ENCODE measurements at regions not wholly inside any gene's neighbourhood (a gene's known extent, or its start where the extent isn't known, plus 50 kb on each side); places are given as distances from the start of the nearest gene placed in this dataset.

- no peak for DNase-seq
Measured at GRCh38 chr18:24741321-24741720, 280.9 kb downstream of the HRH4 start.

DNA sequence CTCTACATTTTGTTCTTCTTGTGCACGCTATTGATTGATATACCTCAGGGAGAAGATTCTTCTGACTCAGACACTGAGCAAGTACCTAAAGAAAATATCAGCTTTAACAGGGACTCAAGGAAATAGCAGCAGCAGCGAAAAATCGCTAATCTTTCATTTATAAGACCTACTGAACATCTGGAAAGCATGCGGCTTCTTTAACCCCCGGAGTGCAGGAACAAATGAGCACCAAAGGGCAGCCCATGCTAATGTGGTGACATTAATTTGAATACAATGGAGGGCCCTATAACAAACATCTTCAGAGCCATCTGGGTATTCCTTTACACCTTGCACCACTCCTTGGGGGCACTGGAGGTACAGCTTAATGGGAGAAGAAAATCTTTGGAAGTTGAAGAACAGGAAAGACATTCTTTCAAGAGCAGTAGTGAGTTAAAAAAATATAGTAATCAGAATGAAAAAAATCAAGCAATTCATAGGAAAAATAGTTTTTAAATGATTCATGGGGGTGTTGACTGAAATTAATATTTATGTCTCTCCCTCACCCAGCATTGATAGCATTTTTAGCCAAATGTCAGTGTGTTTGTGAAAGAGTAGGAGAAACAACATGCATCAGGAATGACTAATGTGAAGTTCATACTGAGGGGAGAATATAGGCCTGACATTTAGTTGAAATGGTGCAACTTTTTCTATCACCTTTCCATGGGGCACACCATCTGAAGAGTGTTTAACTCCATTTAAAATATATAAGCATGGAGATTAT, 281.7 kb downstream of the HRH4 start:
- no peak for DNase-seq

- no peak for DNase-seq
Measured at GRCh38 chr18:24754583-24755253, 294.3 kb downstream of the HRH4 start.

GRCh38 chr18:24756385-24756784, 295.9 kb downstream of the HRH4 start:
- DNase-seq = no peak

DNA sequence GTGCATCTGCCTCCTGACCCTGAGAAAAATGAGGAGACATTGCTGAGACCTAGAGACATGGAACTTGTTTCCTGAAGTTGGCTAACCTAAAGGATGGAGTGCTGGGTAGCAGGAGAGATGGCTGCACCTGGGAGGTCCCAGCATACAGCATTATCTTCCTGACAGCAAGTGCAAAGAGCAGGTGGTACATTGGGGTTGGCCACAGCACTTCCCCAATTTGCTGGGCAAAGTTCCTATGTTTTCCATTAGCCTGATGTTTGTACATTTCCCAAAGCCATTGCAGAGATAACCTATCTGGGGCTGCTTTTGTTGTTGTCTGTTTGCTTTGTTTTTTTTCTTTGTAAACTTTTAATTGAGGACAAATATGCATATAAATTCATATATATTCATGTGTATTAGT, 296.7 kb downstream of the HRH4 start:
- DNase-seq = no peak

DNA sequence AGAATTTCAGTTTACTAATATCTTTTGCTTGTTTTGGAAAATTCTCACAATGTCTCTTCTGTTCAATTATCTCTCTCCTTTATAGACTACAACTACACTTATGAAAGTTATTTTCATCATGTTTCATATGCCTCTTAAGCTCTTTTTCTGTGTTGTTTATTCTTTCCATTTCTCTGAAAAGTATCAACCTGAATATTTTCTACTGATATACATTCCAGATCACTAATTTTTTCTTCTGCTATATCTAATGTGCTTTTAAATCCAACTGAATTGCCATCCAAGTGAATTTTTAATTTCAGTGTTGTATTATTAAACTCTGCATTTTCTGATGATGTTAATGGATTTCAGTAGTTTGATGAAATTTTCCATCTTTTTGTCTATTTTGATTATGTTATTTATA, 301.3 kb downstream of the HRH4 start:
- DNase-seq = no peak

DNA sequence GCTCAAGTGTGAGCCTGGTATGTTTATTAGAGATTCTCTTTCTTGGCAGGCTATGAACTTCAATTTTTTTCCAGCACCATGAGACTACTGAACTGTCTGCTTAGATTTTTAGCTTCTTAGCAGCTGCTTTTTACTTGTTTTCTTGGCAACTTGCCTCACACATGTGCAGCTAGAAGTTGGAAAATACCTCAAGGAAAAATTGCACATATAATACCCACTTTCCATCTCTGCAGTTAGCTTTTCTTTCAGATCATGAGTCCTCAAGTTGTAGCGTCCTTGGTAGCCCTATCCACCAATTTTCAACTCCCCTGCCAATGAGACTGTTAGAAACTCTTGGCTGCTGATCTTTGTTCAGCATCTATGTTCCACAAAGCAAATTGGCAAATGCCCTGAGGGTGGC, 302.1 kb downstream of the HRH4 start:
- no peak for DNase-seq

- DNase-seq = no peak
Measured at GRCh38 chr18:24763765-24764513, 303.5 kb downstream of the HRH4 start.

DNA sequence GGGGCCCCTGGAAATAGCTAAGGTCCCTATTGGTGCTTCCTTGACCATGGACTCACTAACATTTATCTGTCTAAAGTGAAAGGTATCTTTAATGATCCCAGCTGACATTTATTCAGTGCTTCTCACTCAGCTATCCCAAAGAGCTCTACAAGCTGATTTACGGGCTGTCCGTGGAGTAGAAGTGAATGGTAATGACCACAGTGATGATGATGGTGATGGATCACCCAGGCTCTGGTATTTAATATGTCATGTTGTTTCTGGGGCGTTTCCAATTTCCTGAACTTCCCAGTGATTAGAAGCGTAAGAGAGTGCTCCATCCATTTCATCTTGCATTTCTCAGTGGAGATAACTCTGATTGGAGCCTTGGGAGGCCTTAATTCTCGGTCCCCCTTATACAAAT, 304.3 kb downstream of the HRH4 start:
- DNase-seq = no peak

DNA sequence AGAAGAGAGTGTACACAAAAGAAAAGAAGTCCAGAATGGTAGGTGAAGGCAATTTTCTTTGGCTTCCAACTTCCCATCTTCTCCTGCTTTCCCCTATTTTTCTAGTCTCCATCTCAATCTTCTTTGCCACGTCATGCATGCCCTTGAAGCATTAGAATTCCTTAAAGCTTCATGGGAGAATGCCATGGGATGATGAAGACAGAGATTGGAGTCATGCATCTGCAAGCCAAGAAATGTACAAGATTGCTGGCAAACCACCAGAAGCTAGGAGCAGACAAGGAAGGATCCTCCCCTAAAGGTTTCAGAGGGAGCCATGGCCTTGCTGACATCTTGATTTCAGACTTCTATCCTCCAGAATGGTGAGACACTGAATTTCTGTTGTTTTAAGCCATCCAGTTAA, 305.9 kb downstream of the HRH4 start:
- DNase-seq = no peak

DNA sequence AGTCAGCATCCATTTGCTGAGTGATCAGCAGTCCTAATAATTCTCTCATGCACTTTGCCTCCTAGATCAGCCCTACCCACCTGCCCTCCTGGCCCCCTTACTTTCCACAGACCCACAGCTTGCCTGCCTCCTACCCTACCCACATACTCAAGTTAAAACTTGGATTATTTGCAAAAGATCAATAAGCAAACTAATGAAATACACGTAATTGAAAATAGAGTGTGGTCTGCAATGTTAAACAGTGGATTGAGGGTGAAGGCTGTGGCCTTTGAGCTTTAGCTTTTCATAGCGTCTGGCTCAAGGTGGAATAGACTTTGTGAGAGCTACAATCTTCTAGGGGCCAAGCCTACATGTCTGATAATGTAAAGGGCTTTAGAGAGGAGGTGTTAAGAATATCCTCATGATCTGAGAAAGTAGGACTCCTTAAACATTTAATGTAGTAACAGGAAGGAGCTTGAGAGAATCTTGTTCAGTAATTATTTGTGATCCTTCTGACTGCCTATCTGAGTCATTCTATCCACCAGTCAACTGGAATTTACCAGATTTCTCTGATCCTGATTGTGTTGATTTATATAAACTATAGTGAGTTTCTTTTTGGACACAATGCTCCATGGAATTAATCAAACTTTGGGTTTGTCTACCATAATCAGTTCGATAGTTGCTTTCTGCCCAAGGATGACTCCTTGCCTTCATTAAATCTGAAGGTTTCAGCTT, 310.0 kb downstream of the HRH4 start:
- no peak for DNase-seq

- DNase-seq = no peak
Measured at GRCh38 chr18:24771300-24771699, 310.9 kb downstream of the HRH4 start.

DNA sequence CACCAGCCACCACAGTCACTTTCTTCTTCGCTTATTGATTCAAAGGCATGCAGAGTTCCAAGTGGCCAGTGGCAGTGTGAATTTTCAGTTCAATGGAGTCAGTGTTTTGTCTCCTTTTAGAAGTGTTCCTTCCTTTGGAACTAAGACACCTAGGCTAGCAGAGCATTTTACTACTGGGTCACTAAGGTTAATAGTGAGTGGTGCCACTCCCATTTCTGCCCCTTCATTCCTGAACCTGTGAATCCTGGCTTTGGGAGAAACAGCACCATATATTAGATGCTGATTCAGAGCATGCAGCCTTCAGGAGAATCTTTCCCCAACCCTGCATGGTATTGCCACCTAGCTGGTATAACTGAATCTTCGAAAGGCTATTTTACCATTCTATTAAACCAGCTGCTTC, 312.7 kb downstream of the HRH4 start:
- DNase-seq = no peak

DNA sequence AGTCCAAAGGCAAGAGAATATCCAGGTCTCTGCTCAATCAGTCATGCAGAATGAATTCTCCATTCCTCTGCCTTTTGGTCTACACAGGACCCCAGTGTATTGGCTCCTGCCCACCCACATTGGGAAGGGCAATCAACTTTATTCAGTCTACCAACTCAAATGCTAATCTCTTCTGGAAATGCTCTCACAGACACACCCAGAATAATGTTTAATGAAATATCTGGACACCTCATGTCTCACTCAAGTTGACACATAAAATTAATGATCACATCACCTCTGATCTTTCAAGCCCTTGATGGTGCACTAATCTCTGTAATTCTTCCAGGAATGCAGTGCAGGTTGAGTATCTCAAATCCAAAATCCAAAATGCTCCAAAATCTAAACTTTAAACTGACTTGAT, 315.6 kb downstream of the HRH4 start:
- no peak for DNase-seq

- DNase-seq = no peak
Measured at GRCh38 chr18:24778810-24779418, 318.5 kb downstream of the HRH4 start.

- no peak for DNase-seq
Measured at GRCh38 chr18:24782566-24782965, 322.1 kb downstream of the HRH4 start.

- DNase-seq = no peak
Measured at GRCh38 chr18:24785019-24785418, 324.6 kb downstream of the HRH4 start.

DNA sequence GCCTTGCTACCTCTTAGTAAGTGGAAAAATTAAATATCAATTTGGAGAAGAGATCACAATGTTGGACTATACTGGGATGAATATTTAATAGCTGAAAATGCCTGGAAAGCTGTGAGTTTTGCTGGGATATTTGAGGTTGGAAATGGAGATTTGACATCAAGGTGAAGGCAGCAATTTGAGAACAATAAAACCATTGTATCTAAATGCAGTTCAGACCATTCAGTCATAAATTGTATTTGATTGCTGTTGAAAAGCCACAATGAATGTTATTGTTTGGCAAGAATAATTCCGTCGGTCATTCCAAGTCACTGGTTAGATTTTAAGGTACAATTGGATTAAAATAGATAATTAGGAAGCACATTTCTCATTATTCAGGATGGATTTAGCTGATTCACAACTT, 325.6 kb downstream of the HRH4 start:
- no peak for DNase-seq

- no peak for DNase-seq
Measured at GRCh38 chr18:24790347-24790746, 329.9 kb downstream of the HRH4 start.

GRCh38 chr18:24791751-24792545, 331.5 kb downstream of the HRH4 start:
- DNase-seq = peak; percentile 43

- no peak for DNase-seq
Measured at GRCh38 chr18:24793742-24794141, 333.3 kb downstream of the HRH4 start.

DNA sequence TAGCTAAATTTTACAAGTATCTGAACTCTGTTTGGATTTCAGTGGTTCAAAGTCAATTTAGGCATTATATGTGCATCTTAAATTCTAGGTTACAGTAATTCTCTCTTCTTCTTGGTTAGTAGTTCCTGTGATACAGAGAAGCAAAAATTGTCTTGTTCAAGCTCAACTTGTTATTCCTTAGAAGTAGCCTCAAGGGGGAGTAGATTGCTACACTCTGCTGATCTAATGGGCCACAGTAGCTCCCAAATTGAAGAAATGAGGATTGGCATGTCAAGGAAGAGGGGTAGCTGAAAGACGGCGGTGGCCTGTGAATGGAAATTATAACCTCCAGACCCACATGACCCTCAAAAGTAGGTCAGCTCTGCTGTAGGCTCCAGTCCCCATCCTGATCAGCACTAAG, 334.7 kb downstream of the HRH4 start:
- DNase-seq = no peak
